H1 (cell line): ENCODE measurements at regions not wholly inside any gene's neighbourhood (a gene's known extent, or its start where the extent isn't known, plus 50 kb on each side); places are given as distances from the start of the nearest gene placed in this dataset.

Source experiments
- CTCF ChIA-PET: fragments of 300-600 bp; sonication (Branson Sonifier 250); formaldehyde crosslinking; loops from one replicate; lab custom pipeline; 2021; ENCODE audit not compliant: partially characterized antibody; lab: Charles Lee
- POLR2A ChIA-PET: fragments of 300-600 bp; sonication (Branson Sonifier 250); formaldehyde crosslinking; loops from one replicate; lab custom pipeline; 2021; ENCODE audit warnings: inconsistent platforms; ENCODE audit not compliant: partially characterized antibody; lab: Charles Lee
- DNase-seq, 2 experiments: peaks; one replicate each; pipeline versions ENCODE4 v3.0.0 to v3.0.0-alpha.2; 2010 to 2022; ENCODE audit warnings: low spot score in 2 of 2, low read depth in 1 of 2, mixed read lengths in 1 of 2
- FAIRE-seq: peaks from 2 replicates; lab custom pipeline; 2011; peaks lifted over from hg19 to GRCh38; lab: Jason Lieb, UNC
- H2AFZ ChIP-seq: 2 replicates; pipeline ENCODE4 v1.8.1; 2012; ENCODE audit warnings: low read length, inconsistent platforms
- H2AK5ac ChIP-seq: 2 replicates; pipeline ENCODE4 v1.6.1; 2013; ENCODE audit warnings: low read depth, low read length
- H2BK120ac ChIP-seq: replicated peaks from 2 replicates; pipeline ENCODE3; 2013; ENCODE audit warnings: low read depth, low read length, inconsistent platforms
- H2BK12ac ChIP-seq: 2 replicates; pipeline ENCODE4 v1.6.1; 2013; ENCODE audit warnings: low read depth, low read length
- H2BK15ac ChIP-seq: 2 replicates; pipeline ENCODE4 v1.6.1; 2013; ENCODE audit warnings: low read length
- H2BK20ac ChIP-seq: 2 replicates; pipeline ENCODE4 v1.6.1; 2013; ENCODE audit warnings: low read length
- H2BK5ac ChIP-seq: 2 replicates; pipeline ENCODE4 v1.6.1; 2013; ENCODE audit warnings: low read depth, low read length
- H3K14ac ChIP-seq: 2 replicates; pipeline ENCODE4 v1.6.1; 2013; ENCODE audit warnings: inconsistent platforms; ENCODE audit not compliant: insufficient read length
- H3K18ac ChIP-seq: 2 replicates; pipeline ENCODE4 v1.6.1; 2013; ENCODE audit warnings: low read length; ENCODE audit errors: extremely low read depth
- H3K23ac ChIP-seq: 2 replicates; pipeline ENCODE4 v1.6.1; 2013; ENCODE audit warnings: inconsistent platforms; ENCODE audit not compliant: insufficient read length
- H3K23me2 ChIP-seq: 2 replicates; pipeline ENCODE4 v1.6.1; 2013; ENCODE audit warnings: low read depth, low read length
- H3K27ac ChIP-seq: 2 replicates; pipeline ENCODE4 v1.6.1; 2011; ENCODE audit warnings: low read depth, low read length, inconsistent platforms
- H3K27me3 ChIP-seq, 4 experiments: replicated peaks in 1 of 4; 1 replicate in 1 of 4; 2 replicates in 3 of 4; pipeline versions ENCODE4 v1.6.1 to v1.8.1; 2011 to 2013; ENCODE audit warnings: low read length in 3 of 4, mild to moderate bottlenecking in 3 of 4, inconsistent platforms in 2 of 4, mixed read lengths in 2 of 4, moderate library complexity in 1 of 4; ENCODE audit not compliant: control insufficient read depth in 3 of 4, insufficient read depth in 3 of 4; ENCODE audit errors: extremely low read depth in 1 of 4
- H3K36me3 ChIP-seq, 4 experiments: 2 replicates each; pipeline versions ENCODE4 v1.6.1 to v1.8.1; 2011 to 2013; ENCODE audit warnings: mild to moderate bottlenecking in 4 of 4, low read length in 3 of 4, moderate library complexity in 2 of 4, control low read depth in 1 of 4, inconsistent platforms in 1 of 4; ENCODE audit not compliant: insufficient read depth in 4 of 4, control insufficient read depth in 2 of 4
- H3K4ac ChIP-seq: replicated peaks from 2 replicates; pipeline ENCODE3; 2013; ENCODE audit warnings: low read length, low read depth, mixed read lengths, inconsistent platforms; ENCODE audit not compliant: insufficient read length
- H3K4me1 ChIP-seq, 4 experiments: replicated peaks in 1 of 4; 1 replicate in 1 of 4; 2 replicates in 3 of 4; pipeline versions ENCODE4 v1.6.1 to v1.8.1; 2011 to 2013; ENCODE audit warnings: low read length in 3 of 4, inconsistent platforms in 2 of 4, mixed read lengths in 1 of 4; ENCODE audit not compliant: insufficient read depth in 4 of 4, control insufficient read depth in 3 of 4
- H3K4me2 ChIP-seq, 2 experiments: 2 replicates each; pipeline versions ENCODE4 v1.6.1 to v1.8.1; 2011 to 2013; ENCODE audit warnings: low read depth in 2 of 2, low read length in 2 of 2, control low read depth in 1 of 2, inconsistent platforms in 1 of 2, mild to moderate bottlenecking in 1 of 2; ENCODE audit not compliant: insufficient read depth in 1 of 2
- H3K4me3 ChIP-seq, 4 experiments: fragments of 200-600, 300-600 bp in 1 of 4; sonication (generic), shearing (Covaris generic), sonication (Bioruptor Twin) in 1 of 4; 2 replicates each; pipeline versions ENCODE4 v1.5.1 to v1.8.1; 2011 to 2016; ENCODE audit warnings: low read length in 4 of 4, low read depth in 3 of 4, control low read depth in 2 of 4, inconsistent platforms in 2 of 4, mild to moderate bottlenecking in 2 of 4, mixed read lengths in 1 of 4, moderate library complexity in 1 of 4; ENCODE audit not compliant: insufficient read depth in 2 of 4; ENCODE audit errors: extremely low read depth in 1 of 4
- H3K56ac ChIP-seq: replicated peaks from 2 replicates; pipeline ENCODE3; 2013; ENCODE audit warnings: low read depth, mild to moderate bottlenecking, mixed read lengths, low read length, inconsistent platforms; ENCODE audit not compliant: insufficient read length
- H3K79me1 ChIP-seq: 2 replicates; pipeline ENCODE4 v1.6.1; 2013; ENCODE audit warnings: low read depth, low read length, control low read depth
- H3K79me2 ChIP-seq, 2 experiments: 2 replicates each; pipeline versions ENCODE4 v1.6.1 to v1.8.1; 2012 to 2013; ENCODE audit warnings: low read length in 2 of 2, mild to moderate bottlenecking in 2 of 2, inconsistent platforms in 1 of 2; ENCODE audit not compliant: insufficient read depth in 2 of 2, control insufficient read depth in 1 of 2
- H3K9ac ChIP-seq, 4 experiments: replicated peaks in 1 of 4; 1 replicate in 1 of 4; 2 replicates in 3 of 4; pipeline versions ENCODE4 v1.6.1 to v1.8.1; 2011 to 2013; ENCODE audit warnings: low read depth in 3 of 4, low read length in 3 of 4, control low read depth in 2 of 4, mild to moderate bottlenecking in 2 of 4, moderate library complexity in 2 of 4, inconsistent platforms in 1 of 4; ENCODE audit errors: extremely low read depth in 1 of 4
- H3K9me3 ChIP-seq, 2 experiments: 2 replicates each; pipeline versions ENCODE4 v1.6.1 to v1.8.1; 2012 to 2013; ENCODE audit warnings: mild to moderate bottlenecking in 2 of 2, moderate library complexity in 2 of 2, control low read depth in 1 of 2, inconsistent platforms in 1 of 2, low read depth in 1 of 2, low read length in 1 of 2, mixed read lengths in 1 of 2; ENCODE audit not compliant: insufficient read depth in 2 of 2
- H4K20me1 ChIP-seq, 2 experiments: replicated peaks in 1 of 2; 2 replicates each; pipeline versions ENCODE3 to v1.8.1; 2011 to 2013; ENCODE audit warnings: inconsistent platforms in 2 of 2, low read length in 2 of 2, mild to moderate bottlenecking in 1 of 2; ENCODE audit not compliant: insufficient read depth in 2 of 2, control insufficient read depth in 1 of 2
- H4K5ac ChIP-seq: 2 replicates; pipeline ENCODE4 v1.6.1; 2013; ENCODE audit warnings: low read length, low read depth, mixed read lengths, inconsistent platforms; ENCODE audit not compliant: insufficient read length
- H4K8ac ChIP-seq: 2 replicates; pipeline ENCODE4 v1.8.0; 2013; ENCODE audit warnings: mild to moderate bottlenecking, moderate library complexity, low read length, inconsistent platforms; ENCODE audit not compliant: insufficient read depth; ENCODE audit errors: extremely low read depth
- H4K91ac ChIP-seq: replicated peaks from 2 replicates; pipeline ENCODE3; 2013; ENCODE audit warnings: low read length, mixed read lengths, inconsistent platforms; ENCODE audit not compliant: insufficient read length
- BACH1 ChIP-seq: IDR thresholded peaks from 2 replicates; pipeline ENCODE4 v1.6.1; 2012; ENCODE audit warnings: low read length, improper control_type of control experiment
- CHD1 ChIP-seq: IDR thresholded peaks from 2 replicates; pipeline ENCODE4 v1.6.1; 2012; ENCODE audit warnings: low read depth, low read length, improper control_type of control experiment
- CREB1 ChIP-seq: IDR thresholded peaks from 2 replicates; pipeline ENCODE4 v1.6.1; 2012; ENCODE audit warnings: inconsistent platforms
- KDM1A ChIP-seq: fragments of 200-600, 300-600 bp; sonication (generic); IDR thresholded peaks from 2 replicates; pipeline ENCODE4 v1.7.1; 2016; ENCODE audit warnings: mild to moderate bottlenecking, low read length, borderline replicate concordance
- POLR2A ChIP-seq, 2 experiments: IDR thresholded peaks; 1 replicate in 1 of 2; 2 replicates in 1 of 2; pipeline ENCODE4 v1.6.1; 2011; ENCODE audit warnings: low read depth in 2 of 2, low read length in 2 of 2, mild to moderate bottlenecking in 2 of 2; ENCODE audit errors: control extremely low read depth in 1 of 2
- SAP30 ChIP-seq: fragments of 300-600 bp; sonication (generic); IDR thresholded peaks from 2 replicates; pipeline ENCODE4 v1.7.1; 2012; ENCODE audit warnings: low read length, moderate library complexity, mild to moderate bottlenecking, inconsistent platforms; ENCODE audit not compliant: insufficient read depth, insufficient replicate concordance
- TAF1 ChIP-seq: IDR thresholded peaks from 2 replicates; pipeline ENCODE4 v1.6.1; 2011; ENCODE audit warnings: mild to moderate bottlenecking, low read depth, low read length
- WGBS, 2 experiments: shearing (Covaris generic) in 1 of 2; methylation state at CpG; one replicate each; pipeline versions ENCODE4 v1.1.6 to v1.1.7; 2013 to 2015; ENCODE audit warnings: low lambda C conversion rate in 2 of 2, mixed read lengths in 2 of 2, inconsistent platforms in 1 of 2, low coverage in 1 of 2, missing lambda C conversion rate in 1 of 2; ENCODE audit not compliant: insufficient replicate concordance in 2 of 2, insufficient coverage in 1 of 2, insufficient read length in 1 of 2; ENCODE audit errors: extremely low coverage in 1 of 2, missing lambda C conversion rate in 1 of 2; 5-methylcytosine and 5-hydroxymethylcytosine counted together

GRCh38 chr18:70400476-70400875 lies 111.6 kb downstream of the SOCS6 start:
- H3K9me3 ChIP-seq = no peaks in the 10 kb centered on the region
- CTCF ChIA-PET = interaction anchor here (0.7 to 1.3 kb wide), 3 partner anchors 22 to 124 kb away, joined by 3 read pairs; no protein-coding TSS in a partner anchor
- H2AK5ac ChIP-seq = no peak overlapping the region
- no peak overlapping the region for H2BK15ac ChIP-seq
- no peaks in the 10 kb centered on the region for H3K79me1 ChIP-seq
- no peaks in the 10 kb centered on the region for H3K36me3 ChIP-seq
- H3K23ac ChIP-seq = no peak overlapping the region
- H2BK5ac ChIP-seq = no peak overlapping the region
- no peak overlapping the region for H2BK20ac ChIP-seq
- H3K14ac ChIP-seq = no peak overlapping the region
- DNase-seq = no peak
- H3K27ac ChIP-seq = no peak overlapping the region
- no peaks in the 10 kb centered on the region for H3K79me2 ChIP-seq
- H3K4ac ChIP-seq = no peak overlapping the region
- H4K91ac ChIP-seq = no peak overlapping the region
- no peaks in the 10 kb centered on the region for H4K20me1 ChIP-seq
- H3K56ac ChIP-seq = no peak overlapping the region
- H3K4me3 ChIP-seq = no peak overlapping the region
- H3K27me3 ChIP-seq = no peaks in the 10 kb centered on the region
- POLR2A ChIA-PET = no interaction called here
- H2AFZ ChIP-seq = no peak overlapping the region
- TF ChIP-seq POLR2A (IDR thresholded peaks at IDR 0.05; ENCODE audit: control extremely low read depth in 1 of 2, low read depth in 2 of 2, low read length in 2 of 2) (no peak), CREB1 (no peak), CHD1 (no peak), TAF1 (no peak), KDM1A (no peak), BACH1 (no peak), SAP30 (no peak)
- TF ChIP-seq, all 59 proteins: peak for 0
- H4K8ac ChIP-seq = no peak overlapping the region
- no peak overlapping the region for H2BK120ac ChIP-seq
- no peaks in the 10 kb centered on the region for H3K23me2 ChIP-seq
- no peak overlapping the region for H2BK12ac ChIP-seq
- no peak overlapping the region for H3K18ac ChIP-seq
- H3K4me1 ChIP-seq = no peaks in the 10 kb centered on the region
- FAIRE-seq = no peak
- H3K9ac ChIP-seq = no peak overlapping the region
- no peak overlapping the region for H3K4me2 ChIP-seq
- WGBS, 2 experiments = 81% methylated on average over 6 of the region's 6 CpGs; no CpG with 5 or more reads in 1 of the 2 experiments
- no peak overlapping the region for H4K5ac ChIP-seq
